Sigmoid colon (tissue), 6 donors: ENCODE measurements at regions not wholly inside any gene's neighbourhood (a gene's known extent, or its start where the extent isn't known, plus 50 kb on each side); places are given as distances from the start of the nearest gene placed in this dataset.

Experiments
- DNase-seq: peaks from one replicate; pipeline ENCODE4 v3.0.0-alpha.2; 2019
- H3K27ac ChIP-seq, 4 donors: fragments of 200-600 bp; sonication (generic); one replicate each; pipeline ENCODE4 v1.5.1; 2016 to 2019; ENCODE audit warnings: mild to moderate bottlenecking in 1 of 4
- H3K27me3 ChIP-seq, 3 donors: fragments of 200-600 bp; sonication (generic); one replicate each; pipeline ENCODE4 v1.5.1; 2019; ENCODE audit warnings: mild to moderate bottlenecking in 1 of 3
- H3K36me3 ChIP-seq, 4 donors: fragments of 200-600 bp; sonication (generic); one replicate each; pipeline ENCODE4 v1.5.1; 2016 to 2019
- H3K4me1 ChIP-seq, 4 donors: fragments of 200-600 bp; sonication (generic); one replicate each; pipeline ENCODE4 v1.5.1; 2017 to 2019
- H3K4me3 ChIP-seq, 4 donors: fragments of 200-600 bp; sonication (generic); one replicate each; pipeline ENCODE4 v1.5.1; 2017 to 2019; ENCODE audit warnings: mild to moderate bottlenecking in 2 of 4, moderate library complexity in 1 of 4
- H3K9me3 ChIP-seq, 4 donors: fragments of 200-600 bp in 3 of 4; sonication (generic) in 3 of 4; one replicate each; pipeline versions ENCODE4 v1.5.1 to v1.6.1; 2013 to 2019
- CTCF ChIP-seq, 4 experiments: fragments of 450-650 bp in 3 of 4; fragments of 200-600 bp in 1 of 4; IDR thresholded peaks; one replicate each; pipeline ENCODE4 v1.5.1; 2016 to 2019; ENCODE audit warnings: antibody characterized with exemption in 4 of 4, mild to moderate bottlenecking in 3 of 4, moderate library complexity in 2 of 4
- EP300 ChIP-seq, 4 donors: sonication (generic); formaldehyde crosslinking; IDR thresholded peaks; one replicate each; pipeline ENCODE4 v1.6.1; 2017; ENCODE audit warnings: antibody characterized with exemption in 4 of 4
- POLR2A ChIP-seq, 2 donors: fragments of 450-650 bp; IDR thresholded peaks; one replicate each; pipeline ENCODE4 v1.6.1; 2016; ENCODE audit warnings: antibody characterized with exemption in 2 of 2, mild to moderate bottlenecking in 2 of 2, moderate library complexity in 2 of 2
- POLR2AphosphoS5 ChIP-seq, 4 donors: sonication (generic); formaldehyde crosslinking; IDR thresholded peaks; one replicate each; pipeline ENCODE4 v1.6.1; 2017; ENCODE audit warnings: antibody characterized with exemption in 4 of 4
- WGBS, 2 donors: extraction: QIAGEN DNeasy Blood & Tissue Kit; methylation state at CpG; one replicate each; pipeline ENCODE4 v1.1.7; 2013; 5-methylcytosine and 5-hydroxymethylcytosine counted together
- intact Hi-C: fragments of 100-400 bp; cut with DNase I; formaldehyde crosslinking; loops from one replicate; pipeline ENCODE4 v1.15.1; 2023
- donor health status: healthy with polysubstance abuse.
- donor health status: healthy.

GRCh38 chr2:116719836-116720235 lies 1094.7 kb upstream of the DDX18 start:
- Histone ChIP-seq H3K9me3 (no peaks in the 10 kb centered on the region), H3K4me3 (no peak overlapping the region), H3K4me1 (no peaks in the 10 kb centered on the region), H3K27ac (no peak overlapping the region), H3K27me3 (no peaks in the 10 kb centered on the region), H3K36me3 (no peaks in the 10 kb centered on the region)
- 39 to 70% methylated on average over 2 of the region's 2 CpGs for WGBS, 2 donors
- DNase-seq, result no peak
- TF ChIP-seq CTCF (IDR thresholded peaks at IDR 0.05) (no peak), POLR2A (IDR thresholded peaks at IDR 0.05) (no peak), EP300 (IDR thresholded peaks at IDR 0.05) (no peak), POLR2AphosphoS5 (IDR thresholded peaks at IDR 0.05) (no peak)
- intact Hi-C loops, result no loop called here

GRCh38 chr2:116724550-116724949 lies 1089.9 kb upstream of the DDX18 start:
- Histone ChIP-seq H3K9me3 (no peaks in the 10 kb centered on the region), H3K4me3 (no peak overlapping the region), H3K36me3 (no peaks in the 10 kb centered on the region), H3K27me3 (no peaks in the 10 kb centered on the region), H3K27ac (no peak overlapping the region), H3K4me1 (no peaks in the 10 kb centered on the region)
- intact Hi-C loops, result no loop called here
- TF ChIP-seq POLR2A (IDR thresholded peaks at IDR 0.05) (no peak), POLR2AphosphoS5 (IDR thresholded peaks at IDR 0.05) (no peak), EP300 (IDR thresholded peaks at IDR 0.05) (no peak), CTCF (IDR thresholded peaks at IDR 0.05) (no peak)
- WGBS, 2 donors, result 79 to 84% methylated on average over 1 of the region's 1 CpG
- DNase-seq, result no peak

GRCh38 chr2:116732322-116732721 lies 1082.2 kb upstream of the DDX18 start:
- intact Hi-C loops, result no loop called here
- DNase-seq, result no peak
- TF ChIP-seq POLR2A (IDR thresholded peaks at IDR 0.05) (no peak), EP300 (IDR thresholded peaks at IDR 0.05) (no peak), POLR2AphosphoS5 (IDR thresholded peaks at IDR 0.05) (no peak), CTCF (IDR thresholded peaks at IDR 0.05) (no peak)
- peaks cover 0 to 3% (median 0%) of the 10 kb centered on the region in 3 donors for H3K27me3 ChIP-seq
- H3K4me1 ChIP-seq, result no peaks in the 10 kb centered on the region
- no peak overlapping the region for H3K27ac ChIP-seq
- H3K36me3 ChIP-seq, result no peaks in the 10 kb centered on the region
- no peak overlapping the region for H3K4me3 ChIP-seq
- WGBS, 2 donors, result 94 to 97% methylated on average over 4 of the region's 4 CpGs
- H3K9me3 ChIP-seq, result no peaks in the 10 kb centered on the region

- TF ChIP-seq EP300 (IDR thresholded peaks at IDR 0.05), result no peak
- TF ChIP-seq CTCF (IDR thresholded peaks at IDR 0.05), result no peak
- no peak for TF ChIP-seq POLR2A (IDR thresholded peaks at IDR 0.05)
- TF ChIP-seq POLR2AphosphoS5 (IDR thresholded peaks at IDR 0.05), result no peak
- Histone ChIP-seq H3K27ac (no peak overlapping the region), H3K36me3 (no peaks in the 10 kb centered on the region), H3K4me1 (no peaks in the 10 kb centered on the region), H3K4me3 (no peak overlapping the region), H3K27me3 (peaks cover 0 to 3% (median 0%) of the 10 kb centered on the region in 3 donors), H3K9me3 (no peaks in the 10 kb centered on the region)
- intact Hi-C loops, result no loop called here
- no peak for DNase-seq
- WGBS, 2 donors, result 12 to 61% methylated on average over 3 of the region's 3 CpGs
These were observed 1080.8 kb upstream of the DDX18 start for GRCh38 chr2:116733699-116734098.

GRCh38 chr2:116737951-116738350 lies 1076.5 kb upstream of the DDX18 start:
- Histone ChIP-seq H3K4me1 (no peaks in the 10 kb centered on the region), H3K27ac (no peak overlapping the region), H3K4me3 (no peak overlapping the region), H3K9me3 (no peaks in the 10 kb centered on the region), H3K36me3 (no peaks in the 10 kb centered on the region), H3K27me3 (peaks cover 0 to 3% (median 0%) of the 10 kb centered on the region in 3 donors)
- intact Hi-C loops, result no loop called here
- DNase-seq, result no peak
- no peak for TF ChIP-seq CTCF (IDR thresholded peaks at IDR 0.05)
- WGBS, 2 donors, result 90 to 93% methylated on average over 3 of the region's 3 CpGs
